CD4-positive, alpha-beta T cell treated with Interleukin-4 for 1 hour (primary cell): ENCODE measurements at regions not wholly inside any gene's neighbourhood (a gene's known extent, or its start where the extent isn't known, plus 50 kb on each side); places are given as distances from the start of the nearest gene placed in this dataset.
"Not testable (repeated sequence)": the region's sequence is repeated elsewhere in the genome, so short reads cannot be mapped to it uniquely, and the experiment has no call there.

Experiments
- DNase-seq, 2 donors: peaks; one replicate each; pipeline ENCODE4 v3.0.0-alpha.2; 2020 to 2022

- DNase-seq, result no peak
These were observed 280.5 kb upstream of the IRX4 start for GRCh38 chr5:2163060-2163856.

- no peak for DNase-seq
These were observed 278.1 kb upstream of the IRX4 start for GRCh38 chr5:2160811-2161210.

- DNase-seq, result no peak
These were observed 276.0 kb upstream of the IRX4 start for GRCh38 chr5:2158767-2159166.

- no peak for DNase-seq
These were observed 275.4 kb upstream of the IRX4 start for GRCh38 chr5:2158109-2158508.

DNA sequence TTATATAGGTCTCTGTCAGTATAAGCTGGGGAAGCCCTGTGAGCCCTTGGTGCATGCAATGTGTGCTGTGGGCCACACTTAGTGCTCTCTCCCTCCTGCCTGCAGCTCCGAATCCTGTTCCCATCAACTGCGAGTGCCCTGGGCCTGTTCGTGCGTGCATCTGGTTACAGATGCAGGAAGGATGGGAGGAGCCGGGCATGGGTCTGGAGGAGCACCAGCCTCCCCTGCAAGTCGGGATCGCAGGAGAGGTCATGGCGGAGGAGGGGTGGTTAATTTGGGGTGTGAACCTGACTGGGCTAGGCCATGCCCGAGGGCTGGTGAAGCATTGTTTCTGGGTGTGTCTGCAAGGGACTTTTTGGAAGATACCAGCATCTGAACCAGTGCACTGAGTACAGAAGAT, 274.6 kb upstream of the IRX4 start:
- DNase-seq, result no peak

DNA sequence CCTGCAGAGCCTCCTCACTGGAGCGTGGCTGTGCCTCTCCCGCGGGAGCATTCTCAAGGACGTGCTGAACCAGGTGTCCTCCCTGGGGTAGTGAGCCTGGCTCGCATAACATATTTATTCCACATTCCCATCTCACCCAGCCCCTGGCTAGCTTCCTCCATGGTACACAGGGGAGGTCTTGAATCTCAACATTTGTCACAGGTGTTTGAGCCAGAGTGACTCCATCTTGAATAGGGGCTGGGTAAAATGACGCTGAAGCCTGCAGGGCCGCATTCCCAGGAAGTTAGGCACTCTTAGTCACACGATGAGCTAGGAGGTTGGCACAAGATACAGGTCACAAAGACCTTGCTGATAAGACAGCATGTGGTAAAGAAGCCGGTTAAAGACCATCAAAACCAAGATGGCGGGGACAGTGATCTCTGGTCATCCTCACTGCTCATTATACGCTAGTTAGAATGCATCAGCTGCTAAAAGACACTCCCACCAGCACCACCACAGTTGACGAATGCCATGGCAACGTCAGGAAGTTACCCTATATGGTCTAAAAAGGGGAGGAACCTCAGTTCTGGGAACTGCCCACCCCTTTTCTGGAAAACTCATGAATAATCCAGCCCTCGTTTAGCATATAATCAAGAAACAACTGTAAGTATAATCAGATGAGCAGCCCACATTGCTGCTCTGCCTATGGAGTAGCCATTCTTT, 273.8 kb upstream of the IRX4 start:
- no peak for DNase-seq

DNA sequence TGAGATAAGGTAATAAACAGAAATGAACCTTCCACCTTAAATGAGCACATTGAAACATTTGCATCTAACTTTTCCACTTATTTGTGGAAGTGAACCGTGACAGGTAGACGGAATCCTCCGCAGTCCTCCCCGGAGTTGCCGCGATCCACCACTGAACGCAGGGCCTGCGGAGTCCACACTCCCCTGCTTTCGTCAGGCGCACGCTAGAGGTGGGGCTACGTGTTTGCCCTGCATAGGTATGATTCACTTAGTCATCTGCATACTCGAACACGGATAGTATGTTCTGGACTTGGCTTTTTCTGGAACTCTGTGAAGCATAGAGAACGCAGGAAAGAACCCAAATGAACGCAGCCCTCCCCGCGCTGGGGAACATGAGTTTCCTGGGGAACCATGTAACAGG, 272.8 kb upstream of the IRX4 start:
- DNase-seq, result no peak

DNA sequence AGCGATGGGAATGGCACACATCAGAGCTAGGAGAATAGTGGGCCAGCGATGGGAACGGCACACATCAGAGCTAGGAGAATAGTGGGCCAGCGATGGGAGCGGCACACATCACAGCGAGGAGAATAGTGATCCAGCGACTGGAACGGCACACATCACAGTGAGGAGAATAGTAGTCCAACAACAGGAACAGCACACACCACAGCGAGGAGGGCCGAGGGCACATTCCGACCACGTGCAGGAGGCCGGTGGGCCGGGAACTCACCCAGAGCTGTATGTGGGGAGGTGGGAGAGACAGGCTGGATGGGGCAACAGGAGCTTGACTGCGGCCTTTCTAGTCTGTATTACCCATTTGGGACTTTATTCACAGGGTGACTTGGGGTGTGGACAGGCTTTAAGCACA, 271.1 kb upstream of the IRX4 start:
- DNase-seq, result no peak

DNA sequence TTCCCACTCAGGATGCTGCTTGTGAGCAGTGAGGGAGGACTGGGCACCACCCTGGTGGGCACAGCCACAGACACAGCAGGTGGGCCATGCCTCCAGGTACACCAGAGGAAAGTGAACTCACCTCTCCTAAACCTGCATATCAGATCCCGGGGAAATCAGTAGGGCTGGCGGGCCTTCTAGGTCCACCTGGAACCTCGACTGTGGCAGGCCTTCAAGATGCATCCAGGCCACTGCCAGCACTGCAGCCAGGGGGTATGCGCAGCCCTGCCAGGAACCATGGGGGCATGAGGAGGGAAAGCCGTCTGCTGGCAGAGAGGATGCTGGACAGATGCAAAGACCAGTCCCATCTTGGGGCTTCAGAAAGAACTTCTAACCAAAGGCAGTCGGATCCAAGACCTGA, 270.6 kb upstream of the IRX4 start:
- no peak for DNase-seq

GRCh38 chr5:2151301-2151888, 268.7 kb upstream of the IRX4 start:
- not testable (repeated sequence) for DNase-seq

- no peak for DNase-seq
These were observed 266.4 kb upstream of the IRX4 start for GRCh38 chr5:2149195-2149539.

GRCh38 chr5:2148312-2149194, 265.8 kb upstream of the IRX4 start:
- DNase-seq, result no peak

DNA sequence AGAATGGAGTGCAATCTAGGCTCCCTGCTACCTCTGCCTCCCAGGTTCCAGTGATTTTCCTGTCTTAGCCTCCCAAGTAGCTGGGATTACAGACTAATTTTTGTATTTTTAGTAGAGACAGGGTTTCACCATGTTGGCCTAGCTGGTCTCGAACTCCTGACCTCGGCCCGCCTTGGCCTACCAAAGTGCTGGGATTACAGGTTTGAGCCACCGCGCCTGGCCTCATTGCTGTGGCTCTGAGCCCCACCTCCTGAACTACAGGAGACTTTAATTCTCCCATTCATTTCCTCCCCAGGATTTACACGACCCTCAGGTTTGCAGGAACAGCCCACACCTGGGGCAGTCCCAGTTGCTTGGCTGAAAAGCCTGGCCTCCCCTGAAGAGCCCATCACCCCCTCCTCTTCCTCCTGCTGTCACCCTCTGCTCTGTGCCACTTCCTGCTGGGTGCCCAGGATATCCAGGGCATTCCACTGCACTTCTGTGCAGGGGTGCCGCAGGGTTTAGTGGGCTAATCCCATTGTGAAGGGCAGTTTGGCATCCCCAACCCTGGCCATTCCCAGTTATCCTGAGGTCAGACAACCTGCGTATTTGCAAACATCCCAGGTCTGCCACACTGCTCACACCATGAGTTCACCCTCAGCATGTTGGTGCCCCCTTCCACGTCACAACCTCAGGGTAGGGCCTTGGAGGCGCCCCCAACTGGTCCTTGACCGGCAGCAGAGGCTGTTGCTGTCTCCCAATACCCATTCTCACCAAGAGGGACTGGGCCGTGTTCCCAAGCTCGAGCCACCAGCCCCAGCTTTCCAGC, 265.0 kb upstream of the IRX4 start:
- no peak for DNase-seq

- no peak for DNase-seq
These were observed 261.1 kb upstream of the IRX4 start for GRCh38 chr5:2143646-2144353.

- no peak for DNase-seq
These were observed 260.4 kb upstream of the IRX4 start for GRCh38 chr5:2143088-2143487.

- no peak for DNase-seq
These were observed 259.8 kb upstream of the IRX4 start for GRCh38 chr5:2142456-2142954.

GRCh38 chr5:2141254-2142000, 258.7 kb upstream of the IRX4 start:
- no peak for DNase-seq

DNA sequence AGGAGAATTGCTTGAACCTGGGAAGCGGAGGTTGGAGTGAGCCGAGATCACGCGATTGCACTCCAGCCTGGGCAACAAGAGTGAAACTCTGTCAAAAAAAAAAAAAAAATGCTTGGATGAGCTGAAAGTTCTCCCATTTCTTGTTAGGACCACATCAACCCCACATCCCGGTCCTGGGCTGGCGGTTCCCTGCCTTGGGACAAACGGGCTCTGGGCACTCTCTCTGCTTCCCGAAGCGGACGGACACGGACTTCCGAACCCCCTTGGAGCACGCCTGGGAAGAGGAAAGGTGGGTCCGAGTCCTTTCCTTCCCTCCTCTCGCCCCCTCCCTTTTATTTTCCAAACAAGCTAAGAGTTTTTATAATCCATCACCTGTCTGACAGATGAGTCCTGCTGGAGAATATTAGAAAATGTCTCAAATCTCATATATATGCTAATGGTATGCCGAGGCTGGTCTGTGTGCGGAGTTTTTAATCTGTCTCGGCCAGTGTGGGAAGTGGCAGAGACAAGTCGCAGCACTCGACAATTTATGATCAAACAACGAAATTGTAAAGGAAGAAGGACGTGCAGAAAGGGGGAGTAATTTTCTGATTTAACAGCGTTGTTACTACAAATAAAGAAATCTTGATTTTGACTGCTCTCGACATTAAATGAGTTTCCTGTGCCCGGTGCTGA, 257.9 kb upstream of the IRX4 start:
- no peak for DNase-seq

DNA sequence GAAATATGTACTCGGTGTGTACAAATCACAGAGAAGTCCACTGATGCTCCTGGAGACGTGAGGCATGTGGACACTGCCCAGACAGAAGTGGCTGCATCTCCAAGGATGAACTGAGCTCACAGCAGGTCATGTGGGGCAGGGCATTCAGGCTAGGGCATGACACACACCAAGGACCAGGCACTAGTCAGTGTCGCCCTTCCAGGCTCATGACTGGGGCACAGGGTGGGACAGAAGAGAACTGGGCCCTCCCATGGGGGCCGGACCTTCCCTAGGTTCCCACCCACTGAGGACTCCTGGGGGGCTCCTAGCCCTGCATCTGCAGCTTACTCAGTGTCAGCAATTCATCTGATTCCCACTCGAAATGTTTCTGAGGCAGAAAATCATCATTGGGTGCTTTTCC, 256.8 kb upstream of the IRX4 start:
- no peak for DNase-seq

DNA sequence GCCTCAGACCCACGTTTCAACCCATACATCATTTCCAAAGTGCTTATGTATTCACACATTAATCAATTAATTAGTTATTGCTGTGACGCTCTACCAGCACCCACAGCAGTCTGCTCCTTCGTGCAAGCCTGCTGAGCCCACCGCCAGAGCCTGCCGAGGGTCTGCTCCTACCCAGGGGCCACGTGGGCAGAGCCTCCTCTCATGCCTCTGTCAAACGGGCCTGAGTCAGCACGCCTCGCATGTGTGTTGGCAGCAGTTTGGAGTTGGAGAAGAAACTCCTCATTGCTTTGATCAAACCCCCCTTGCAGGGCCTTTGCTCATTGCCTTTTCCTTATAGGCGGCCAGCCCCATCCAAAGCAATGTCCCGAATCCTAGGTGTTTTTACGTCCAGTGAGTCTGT, 256.2 kb upstream of the IRX4 start:
- no peak for DNase-seq
